CD4-positive, alpha-beta T cell treated with Interleukin-2 at 100 ng/mL for 4 hours (primary cell): ENCODE measurements at regions not wholly inside any gene's neighbourhood (a gene's known extent, or its start where the extent isn't known, plus 50 kb on each side); places are given as distances from the start of the nearest gene placed in this dataset.

ENCODE experiments used
- DNase-seq: peaks from one replicate; pipeline ENCODE4 v3.0.0-alpha.2; 2020; ENCODE audit warnings: low spot score

GRCh38 chr4:19905024-19905423, 346.7 kb upstream of the SLIT2 start:
- DNase-seq, result no peak

GRCh38 chr4:19888587-19888986, 363.1 kb upstream of the SLIT2 start:
- DNase-seq, result no peak

- no peak for DNase-seq
These were observed 367.9 kb upstream of the SLIT2 start for GRCh38 chr4:19883841-19884240.

GRCh38 chr4:19880206-19880605, 371.5 kb upstream of the SLIT2 start:
- no peak for DNase-seq

- DNase-seq, result no peak
These were observed 372.4 kb upstream of the SLIT2 start for GRCh38 chr4:19879330-19879729.

GRCh38 chr4:19857991-19858390, 393.7 kb upstream of the SLIT2 start:
- DNase-seq, result no peak

GRCh38 chr4:19857380-19857779, 394.3 kb upstream of the SLIT2 start:
- DNase-seq, result no peak

GRCh38 chr4:19850909-19851308, 400.8 kb upstream of the SLIT2 start:
- DNase-seq, result no peak

GRCh38 chr4:19844446-19844845, 407.3 kb upstream of the SLIT2 start:
- no peak for DNase-seq

- DNase-seq, result no peak
These were observed 409.2 kb upstream of the SLIT2 start for GRCh38 chr4:19842471-19842870.

- no peak for DNase-seq
These were observed 412.8 kb upstream of the SLIT2 start for GRCh38 chr4:19838858-19839257.

- DNase-seq, result no peak
These were observed 416.3 kb upstream of the SLIT2 start for GRCh38 chr4:19835429-19835828.

- DNase-seq, result no peak
These were observed 419.3 kb upstream of the SLIT2 start for GRCh38 chr4:19832411-19832810.

GRCh38 chr4:19831644-19832285, 419.9 kb upstream of the SLIT2 start:
- no peak for DNase-seq

- DNase-seq, result no peak
These were observed 422.6 kb upstream of the SLIT2 start for GRCh38 chr4:19829101-19829500.

- no peak for DNase-seq
These were observed 427.9 kb upstream of the SLIT2 start for GRCh38 chr4:19823781-19824180.

GRCh38 chr4:19819737-19820136, 432.0 kb upstream of the SLIT2 start:
- DNase-seq, result no peak

GRCh38 chr4:19809989-19810388, 441.7 kb upstream of the SLIT2 start:
- no peak for DNase-seq

- no peak for DNase-seq
These were observed 444.2 kb upstream of the SLIT2 start for GRCh38 chr4:19807505-19807904.

- DNase-seq, result no peak
These were observed 444.8 kb upstream of the SLIT2 start for GRCh38 chr4:19806865-19807264.

- no peak for DNase-seq
These were observed 448.3 kb upstream of the SLIT2 start for GRCh38 chr4:19803406-19803805.

- DNase-seq, result no peak
These were observed 457.9 kb upstream of the SLIT2 start for GRCh38 chr4:19793831-19794230.

- no peak for DNase-seq
These were observed 460.1 kb upstream of the SLIT2 start for GRCh38 chr4:19791422-19792123.

- DNase-seq, result no peak
These were observed 465.1 kb upstream of the SLIT2 start for GRCh38 chr4:19786616-19787015.
